B cell (primary cell): ENCODE measurements at regions not wholly inside any gene's neighbourhood (a gene's known extent, or its start where the extent isn't known, plus 50 kb on each side); places are given as distances from the start of the nearest gene placed in this dataset.

Experiments
- ATAC-seq: fragments of 200-7000 bp; cut with Tn5 transposase; one replicate; pipeline ENCODE4 v1.10.0; 2021; ENCODE audit warnings: low read depth, mild to moderate bottlenecking, moderate number of reproducible peaks, moderate library complexity
- CTCF ChIA-PET: fragments of 350-600 bp; sonication (Branson Sonifier 250); formaldehyde crosslinking; loops from one replicate; lab custom pipeline; 2021; ENCODE audit warnings: antibody characterized with exemption, inconsistent platforms; lab: Charles Lee
- POLR2A ChIA-PET: fragments of 350-600 bp; sonication (Branson Sonifier 250); formaldehyde crosslinking; loops from one replicate; lab custom pipeline; 2021; ENCODE audit warnings: antibody characterized with exemption; lab: Charles Lee
- DNase-seq: peaks from one replicate; pipeline ENCODE4 v3.0.0; 2013
- H2AFZ ChIP-seq: 2 replicates; pipeline ENCODE4 v1.6.1; 2012; ENCODE audit warnings: mild to moderate bottlenecking, low read depth, low read length; ENCODE audit not compliant: insufficient read depth, poor library complexity, severe bottlenecking
- H3K27ac ChIP-seq, 2 donors: 1 replicate in 1 of 2; 2 replicates in 1 of 2; pipeline ENCODE4 v1.5.1; 2012 to 2013; ENCODE audit warnings: low read length in 2 of 2, mild to moderate bottlenecking in 2 of 2, moderate library complexity in 1 of 2
- H3K27me3 ChIP-seq, 4 experiments: fragments of 200-600 bp in 1 of 4; sonication (generic) in 1 of 4; replicated peaks in 1 of 4; 1 replicate in 2 of 4; 2 replicates in 2 of 4; pipeline versions ENCODE4 v1.6.1 to v1.7.0; 2013 to 2016; ENCODE audit warnings: low read length in 3 of 4, mild to moderate bottlenecking in 2 of 4, mixed read lengths in 1 of 4, moderate library complexity in 1 of 4; ENCODE audit not compliant: insufficient read depth in 4 of 4, control insufficient read depth in 3 of 4; ENCODE audit errors: control extremely low read depth in 1 of 4
- H3K36me3 ChIP-seq, 2 experiments: replicated peaks in 1 of 2; 1 replicate in 1 of 2; 2 replicates in 1 of 2; pipeline versions ENCODE4 v1.6.1 to v1.7.1; 2013; ENCODE audit warnings: low read length in 1 of 2; ENCODE audit not compliant: insufficient read depth in 2 of 2, control insufficient read depth in 1 of 2; ENCODE audit errors: control extremely low read depth in 1 of 2, extremely low read depth in 1 of 2
- H3K4me1 ChIP-seq, 2 donors: fragments of 200-600 bp in 1 of 2; sonication (generic) in 1 of 2; 1 replicate in 1 of 2; 2 replicates in 1 of 2; pipeline versions ENCODE4 v1.5.1 to v1.6.1; 2013 to 2017; ENCODE audit warnings: low read length in 2 of 2; ENCODE audit not compliant: control insufficient read depth in 2 of 2, insufficient read depth in 2 of 2
- H3K4me2 ChIP-seq: replicated peaks from 2 replicates; pipeline ENCODE3; 2012; ENCODE audit warnings: mild to moderate bottlenecking, low read depth, low read length; ENCODE audit not compliant: poor library complexity, severe bottlenecking
- H3K4me3 ChIP-seq, 5 experiments: fragments of 200-600 bp in 1 of 5; sonication (generic) in 1 of 5; 1 replicate in 3 of 5; 2 replicates in 2 of 5; pipeline versions ENCODE4 v1.5.1 to v1.7.0; 2011 to 2016; ENCODE audit warnings: low read length in 4 of 5, mild to moderate bottlenecking in 4 of 5, low read depth in 2 of 5, control low read depth in 1 of 5, moderate library complexity in 1 of 5; ENCODE audit not compliant: insufficient read depth in 1 of 5; ENCODE audit errors: control extremely low read depth in 1 of 5, extremely low read depth in 1 of 5
- H3K79me2 ChIP-seq: fragments of 200-600 bp; sonication (generic); one replicate; pipeline ENCODE4 v1.6.0; 2016; ENCODE audit warnings: low read length; ENCODE audit not compliant: control insufficient read depth, insufficient read depth
- H3K9ac ChIP-seq: fragments of 200-600 bp; sonication (generic); 2 replicates; pipeline ENCODE4 v1.6.1; 2017; ENCODE audit warnings: mild to moderate bottlenecking, low read length, moderate library complexity
- H3K9me3 ChIP-seq, 3 donors: one replicate each; pipeline versions ENCODE4 v1.6.1 to v1.7.1; 2013; ENCODE audit warnings: low read length in 2 of 3; ENCODE audit not compliant: control insufficient read depth in 2 of 3, insufficient read depth in 1 of 3; ENCODE audit errors: control extremely low read depth in 1 of 3
- H4K20me1 ChIP-seq: 2 replicates; pipeline ENCODE4 v1.6.0; 2012; ENCODE audit warnings: mild to moderate bottlenecking, low read length; ENCODE audit not compliant: insufficient read depth, control insufficient read depth, poor library complexity, severe bottlenecking
- H3K27ac Mint-ChIP-seq: one replicate; pipeline ENCODE4 v1.8.0; 2021; ENCODE audit warnings: mixed read lengths
- H3K27me3 Mint-ChIP-seq: one replicate; pipeline ENCODE4 v1.8.0; 2021; ENCODE audit warnings: mixed read lengths
- H3K4me1 Mint-ChIP-seq: one replicate; pipeline ENCODE4 v1.8.0; 2021; ENCODE audit warnings: mixed read lengths
- H3K4me3 Mint-ChIP-seq: one replicate; pipeline ENCODE4 v1.8.0; 2021; ENCODE audit warnings: mixed read lengths
- H3K9me3 Mint-ChIP-seq: one replicate; pipeline ENCODE4 v1.8.0; 2022; ENCODE audit warnings: mixed read lengths; ENCODE audit not compliant: insufficient read depth
- CTCF ChIP-seq: fragments of 200-600 bp; IDR thresholded peaks from one replicate; pipeline ENCODE4 v1.8.0; 2022; ENCODE audit warnings: antibody characterized with exemption, mild to moderate bottlenecking
- EZH2 ChIP-seq: IDR thresholded peaks from 2 replicates; pipeline ENCODE4 v1.6.1; 2012; ENCODE audit warnings: borderline replicate concordance, low read depth, mild to moderate bottlenecking, moderate library complexity, low read length; ENCODE audit not compliant: insufficient read depth, poor library complexity, severe bottlenecking
- WGBS: methylation state at CpG from one replicate; pipeline ENCODE4 v1.1.5; 2013; ENCODE audit warnings: missing lambda C conversion rate; ENCODE audit not compliant: insufficient coverage; 5-methylcytosine and 5-hydroxymethylcytosine counted together
- intact Hi-C: fragments of 100-400 bp; cut with micrococcal nuclease; formaldehyde crosslinking; loops from one replicate; pipeline ENCODE4 v1.10.0; 2022

GRCh38 chr21:18174370-18174769, 70.3 kb upstream of the CHODL start:
- H3K9me3 ChIP-seq, result no peaks in the 10 kb centered on the region
- Mint-ChIP-seq H3K27ac (no peak overlapping the region), H3K9me3 (no peaks in the 10 kb centered on the region), H3K27me3 (no peaks in the 10 kb centered on the region), H3K4me1 (no peaks in the 10 kb centered on the region), H3K4me3 (no peak overlapping the region)
- ChIA-PET CTCF (no interaction called here), POLR2A (no interaction called here)
- H2AFZ ChIP-seq, result no peak overlapping the region
- no peak overlapping the region for H3K27ac ChIP-seq
- no peaks in the 10 kb centered on the region for H4K20me1 ChIP-seq
- H3K4me3 ChIP-seq, result no peak overlapping the region
- intact Hi-C loops, result no loop called here
- DNase-seq (no peak), ATAC-seq (no peak)
- H3K27me3 ChIP-seq, result no peaks in the 10 kb centered on the region
- H3K4me2 ChIP-seq, result no peak overlapping the region
- H3K79me2 ChIP-seq, result no peaks in the 10 kb centered on the region
- no peaks in the 10 kb centered on the region for H3K36me3 ChIP-seq
- H3K9ac ChIP-seq, result no peak overlapping the region
- no peaks in the 10 kb centered on the region for H3K4me1 ChIP-seq
- no peak for TF ChIP-seq CTCF
- no peak for TF ChIP-seq EZH2

DNA sequence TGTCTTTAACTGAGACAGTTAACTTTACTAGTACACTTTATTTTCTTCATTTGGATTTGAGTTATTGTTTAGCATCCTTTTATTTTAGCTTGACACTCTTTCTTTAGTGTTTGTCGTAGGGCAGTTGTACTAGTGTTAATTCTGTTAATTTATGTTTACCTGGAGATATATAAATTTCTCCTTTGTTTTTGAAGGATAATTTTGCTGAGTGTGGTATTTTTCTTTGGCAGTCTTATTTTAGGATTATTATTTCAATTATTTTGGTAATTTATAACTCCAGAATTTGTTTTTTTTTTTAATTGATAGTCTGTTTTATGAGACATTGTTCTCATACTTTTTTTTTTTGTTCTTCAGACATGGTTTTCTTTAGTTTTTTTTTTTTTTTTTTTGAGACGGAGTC, 73.8 kb upstream of the CHODL start:
- ChIA-PET CTCF (no interaction called here), POLR2A (no interaction called here)
- H3K4me1 ChIP-seq, result no peaks in the 10 kb centered on the region
- H3K27ac Mint-ChIP-seq, result no peak overlapping the region
- H3K9me3 ChIP-seq, result peaks cover 0 to 1% (median 0%) of the 10 kb centered on the region in 3 donors
- H3K9me3 Mint-ChIP-seq, result no peaks in the 10 kb centered on the region
- no peaks in the 10 kb centered on the region for H4K20me1 ChIP-seq
- no peak overlapping the region for H3K4me3 ChIP-seq
- TF ChIP-seq EZH2 (no peak), CTCF (no peak)
- H3K36me3 ChIP-seq, result no peaks in the 10 kb centered on the region
- no CpG with 5 or more reads among the region's 2 CpGs for WGBS
- H3K27me3 ChIP-seq, result no peaks in the 10 kb centered on the region
- H2AFZ ChIP-seq, result no peak overlapping the region
- intact Hi-C loops, result no loop called here
- DNase-seq (no peak), ATAC-seq (no peak)
- H3K27me3 Mint-ChIP-seq, result no peaks in the 10 kb centered on the region
- no peak overlapping the region for H3K27ac ChIP-seq
- H3K4me2 ChIP-seq, result no peak overlapping the region
- H3K9ac ChIP-seq, result no peak overlapping the region
- no peaks in the 10 kb centered on the region for H3K4me1 Mint-ChIP-seq
- H3K4me3 Mint-ChIP-seq, result no peak overlapping the region
- H3K79me2 ChIP-seq, result no peaks in the 10 kb centered on the region
